ENCODE measurements at regions not wholly inside any gene's neighbourhood (a gene's known extent, or its start where the extent isn't known, plus 50 kb on each side); places are given as distances from the start of the nearest gene placed in this dataset.
"Not testable (repeated sequence)": the region's sequence is repeated elsewhere in the genome, so short reads cannot be mapped to it uniquely, and the experiment has no call there.

DNA sequence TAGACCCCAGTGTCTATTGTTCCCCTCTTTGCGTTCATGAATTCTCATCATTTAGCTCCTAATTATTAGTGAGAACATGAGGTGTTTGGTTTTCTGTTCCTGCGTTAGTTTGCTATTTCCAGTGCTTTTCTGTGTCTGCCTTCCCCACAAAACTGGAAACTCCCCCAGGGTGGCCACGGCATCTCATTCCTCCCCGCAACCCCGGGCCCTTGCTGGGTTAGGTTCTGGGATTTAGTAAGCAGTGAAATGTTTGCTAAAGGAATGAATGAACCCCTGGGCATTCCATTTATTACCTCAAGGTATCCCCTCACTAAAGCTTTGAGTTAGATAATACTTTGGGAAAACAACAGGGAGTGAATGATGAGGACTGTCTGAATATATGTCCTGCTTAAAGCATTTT is 142.9 kb downstream of the GLUL start:
- POLR2A ChIA-PET, result no interaction called here
- Histone ChIP-seq H3K9me2 (ENCODE audit: insufficient read depth) (no peaks in the 10 kb centered on the region), H3K9me3 (ENCODE audit: control insufficient read depth in 1 of 2, insufficient read depth in 1 of 2, low read depth in 1 of 2, low read length in 2 of 2) (no peaks in the 10 kb centered on the region), H2AFZ (ENCODE audit: low read depth, low read length, poor library complexity, severe bottlenecking) (no peak overlapping the region), H3K27me3 (ENCODE audit: insufficient read depth, low read length) (no peaks in the 10 kb centered on the region), H3K4me1 (ENCODE audit: control insufficient read depth in 1 of 2, insufficient read depth in 2 of 2, low read length in 2 of 2) (no peaks in the 10 kb centered on the region), H3K4me2 (ENCODE audit: low read length) (no peak overlapping the region), H4K20me1 (ENCODE audit: insufficient read depth) (no peaks in the 10 kb centered on the region), H3K36me3 (ENCODE audit: control insufficient read depth in 1 of 2, insufficient read depth in 2 of 2, low read length in 2 of 2) (no peaks in the 10 kb centered on the region), H3K4me3 (replicated peaks in 1 of 2; ENCODE audit: low read depth in 1 of 2, low read length in 2 of 2) (no peak overlapping the region), H3K9ac (ENCODE audit: low read length) (no peak overlapping the region), H3K27ac (ENCODE audit: low read depth, low read length) (no peak overlapping the region), H3K79me2 (ENCODE audit: insufficient read depth, low read length) (no peaks in the 10 kb centered on the region)
- intact Hi-C loops (cut with micrococcal nuclease), result no loop called here
- BruUV-seq (replicated peaks), result no TSS peak
- TF ChIP-seq RAD21 (IDR thresholded peaks at IDR 0.05; ENCODE audit: low read depth) (no peak), SRF (IDR thresholded peaks at IDR 0.05; ENCODE audit: low read depth) (no peak), FOSL1 (IDR thresholded peaks at IDR 0.05; ENCODE audit: low read depth) (no peak), SIN3A (IDR thresholded peaks at IDR 0.05; ENCODE audit: low read depth) (no peak), CBX3 (IDR thresholded peaks at IDR 0.05; ENCODE audit: low read depth) (no peak), SP1 (IDR thresholded peaks at IDR 0.05; ENCODE audit: low read depth) (no peak), POLR2AphosphoS5 (IDR thresholded peaks at IDR 0.05; ENCODE audit: low read depth, low read length) (no peak), EZH2 (IDR thresholded peaks at IDR 0.05) (no peak), ELF1 (IDR thresholded peaks at IDR 0.05; ENCODE audit: borderline replicate concordance, low read depth) (no peak)
- TF ChIP-seq, protein P1, sequence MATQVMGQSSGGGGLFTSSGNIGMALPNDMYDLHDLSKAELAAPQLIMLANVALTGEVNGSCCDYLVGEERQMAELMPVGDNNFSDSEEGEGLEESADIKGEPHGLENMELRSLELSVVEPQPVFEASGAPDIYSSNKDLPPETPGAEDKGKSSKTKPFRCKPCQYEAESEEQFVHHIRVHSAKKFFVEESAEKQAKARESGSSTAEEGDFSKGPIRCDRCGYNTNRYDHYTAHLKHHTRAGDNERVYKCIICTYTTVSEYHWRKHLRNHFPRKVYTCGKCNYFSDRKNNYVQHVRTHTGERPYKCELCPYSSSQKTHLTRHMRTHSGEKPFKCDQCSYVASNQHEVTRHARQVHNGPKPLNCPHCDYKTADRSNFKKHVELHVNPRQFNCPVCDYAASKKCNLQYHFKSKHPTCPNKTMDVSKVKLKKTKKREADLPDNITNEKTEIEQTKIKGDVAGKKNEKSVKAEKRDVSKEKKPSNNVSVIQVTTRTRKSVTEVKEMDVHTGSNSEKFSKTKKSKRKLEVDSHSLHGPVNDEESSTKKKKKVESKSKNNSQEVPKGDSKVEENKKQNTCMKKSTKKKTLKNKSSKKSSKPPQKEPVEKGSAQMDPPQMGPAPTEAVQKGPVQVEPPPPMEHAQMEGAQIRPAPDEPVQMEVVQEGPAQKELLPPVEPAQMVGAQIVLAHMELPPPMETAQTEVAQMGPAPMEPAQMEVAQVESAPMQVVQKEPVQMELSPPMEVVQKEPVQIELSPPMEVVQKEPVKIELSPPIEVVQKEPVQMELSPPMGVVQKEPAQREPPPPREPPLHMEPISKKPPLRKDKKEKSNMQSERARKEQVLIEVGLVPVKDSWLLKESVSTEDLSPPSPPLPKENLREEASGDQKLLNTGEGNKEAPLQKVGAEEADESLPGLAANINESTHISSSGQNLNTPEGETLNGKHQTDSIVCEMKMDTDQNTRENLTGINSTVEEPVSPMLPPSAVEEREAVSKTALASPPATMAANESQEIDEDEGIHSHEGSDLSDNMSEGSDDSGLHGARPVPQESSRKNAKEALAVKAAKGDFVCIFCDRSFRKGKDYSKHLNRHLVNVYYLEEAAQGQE (IDR thresholded peaks at IDR 0.05; ENCODE audit: low read depth), result no peak
- TF ChIP-seq, protein P2, sequence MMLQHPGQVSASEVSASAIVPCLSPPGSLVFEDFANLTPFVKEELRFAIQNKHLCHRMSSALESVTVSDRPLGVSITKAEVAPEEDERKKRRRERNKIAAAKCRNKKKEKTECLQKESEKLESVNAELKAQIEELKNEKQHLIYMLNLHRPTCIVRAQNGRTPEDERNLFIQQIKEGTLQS (IDR thresholded peaks at IDR 0.05), result no peak
- CTCF ChIA-PET, result no interaction called here
- DNase-seq (ENCODE audit: low read depth, low spot score) (no peak), ATAC-seq (no peak)
- RAD21 ChIA-PET (ENCODE audit: low non-redundant PET in 1 of 2, low total read pairs in 2 of 2, uncharacterized antibody in 2 of 2, unreplicated experiment in 2 of 2), result no interaction called here

DNA sequence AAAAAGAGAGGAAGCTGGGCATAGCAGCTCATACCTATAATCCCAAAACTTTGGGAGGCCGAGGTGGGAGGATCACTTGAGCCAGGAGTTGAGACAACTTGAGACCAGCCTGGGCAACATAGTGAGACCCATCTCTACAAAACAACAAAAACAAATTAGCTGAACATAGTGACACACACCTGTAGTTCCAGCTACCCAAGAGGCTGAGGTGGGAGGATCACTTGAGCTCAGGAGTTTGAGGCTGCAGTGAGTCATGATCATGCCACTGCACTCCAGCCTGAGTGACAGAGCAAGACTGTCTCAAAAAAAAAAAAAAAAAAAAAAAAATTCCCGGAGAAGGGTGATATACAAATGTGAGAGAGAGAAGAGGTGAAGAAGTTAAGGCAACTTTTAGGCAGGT is 143.8 kb downstream of the GLUL start:
- H3K27me3 ChIP-seq (ENCODE audit: insufficient read depth, low read length); H3K9me3 ChIP-seq (ENCODE audit: control insufficient read depth in 1 of 2, insufficient read depth in 1 of 2, low read depth in 1 of 2, low read length in 2 of 2); H3K9ac ChIP-seq (ENCODE audit: low read length); CTCF ChIA-PET; H3K9me2 ChIP-seq (ENCODE audit: insufficient read depth); H3K27ac ChIP-seq (ENCODE audit: low read depth, low read length); H4K20me1 ChIP-seq (ENCODE audit: insufficient read depth); intact Hi-C loops (cut with micrococcal nuclease); H2AFZ ChIP-seq (ENCODE audit: low read depth, low read length, poor library complexity, severe bottlenecking); H3K4me1 ChIP-seq (ENCODE audit: control insufficient read depth in 1 of 2, insufficient read depth in 2 of 2, low read length in 2 of 2); H3K4me2 ChIP-seq (ENCODE audit: low read length); BruUV-seq (replicated peaks); RAD21 ChIA-PET (ENCODE audit: low non-redundant PET in 1 of 2, low total read pairs in 2 of 2, uncharacterized antibody in 2 of 2, unreplicated experiment in 2 of 2); H3K79me2 ChIP-seq (ENCODE audit: insufficient read depth, low read length); H3K4me3 ChIP-seq (replicated peaks in 1 of 2; ENCODE audit: low read depth in 1 of 2, low read length in 2 of 2); H3K36me3 ChIP-seq (ENCODE audit: control insufficient read depth in 1 of 2, insufficient read depth in 2 of 2, low read length in 2 of 2); POLR2A ChIA-PET; ATAC-seq; DNase-seq (ENCODE audit: low read depth, low spot score): not testable (repeated sequence)

Data from HCT116 (cell line).